ENCODE measurements at regions not wholly inside any gene's neighbourhood (a gene's known extent, or its start where the extent isn't known, plus 50 kb on each side); places are given as distances from the start of the nearest gene placed in this dataset.

DNA sequence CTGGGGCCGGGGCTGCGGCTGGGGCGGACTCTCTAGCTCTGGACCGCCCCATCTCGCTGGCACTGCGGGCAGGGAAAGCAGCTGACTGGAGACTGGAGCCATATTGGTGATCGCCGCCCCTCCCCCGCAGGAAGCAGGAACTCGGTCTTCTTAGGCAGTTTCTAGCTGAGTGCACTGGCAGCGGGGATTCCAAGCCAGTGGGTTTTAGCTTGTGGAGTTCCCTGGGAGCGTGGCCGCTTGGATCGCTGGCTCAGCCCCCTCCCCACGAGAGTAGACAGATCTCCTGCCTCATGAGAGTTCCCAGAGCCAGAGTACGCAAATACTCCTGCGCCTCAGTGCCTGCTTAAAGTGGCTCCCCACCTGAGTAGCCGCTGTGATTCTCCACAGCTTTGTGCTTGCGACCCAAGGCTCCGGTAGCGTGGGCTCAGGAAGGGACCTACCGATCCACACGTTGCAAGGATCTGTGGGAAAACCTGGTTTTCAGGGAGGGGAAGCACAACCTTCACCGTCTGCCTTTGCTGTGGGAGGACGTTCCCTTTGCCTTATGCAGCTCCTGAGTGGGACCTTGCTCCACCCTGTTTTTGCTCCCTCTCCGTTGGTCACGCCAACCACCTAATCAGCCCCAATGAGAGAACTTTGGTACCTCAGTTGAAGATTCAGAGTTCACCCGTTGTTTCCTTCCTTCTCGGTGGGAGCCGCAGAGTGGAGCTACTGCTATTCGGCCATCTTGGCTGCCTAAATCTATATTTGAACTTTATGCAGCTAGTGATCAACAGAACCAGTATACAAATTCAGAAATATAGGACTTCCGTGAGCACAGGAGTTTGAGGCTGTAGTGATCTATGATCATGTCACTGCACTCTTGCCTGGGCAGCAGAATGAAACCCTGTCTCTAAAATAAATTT is 803.9 kb upstream of the PCDH10 start:
- Histone ChIP-seq H3K79me2 (ENCODE audit: insufficient read depth, low read length) (no peaks in the 10 kb centered on the region), H3K36me3 (ENCODE audit: control insufficient read depth in 1 of 2, insufficient read depth in 2 of 2, low read length in 2 of 2) (no peaks in the 10 kb centered on the region), H3K4me2 (ENCODE audit: low read length) (no peak overlapping the region), H3K4me1 (ENCODE audit: control insufficient read depth in 1 of 2, insufficient read depth in 2 of 2, low read length in 2 of 2) (no peaks in the 10 kb centered on the region), H3K9me3 (ENCODE audit: control insufficient read depth in 1 of 2, insufficient read depth in 1 of 2, low read depth in 1 of 2, low read length in 2 of 2) (no peaks in the 10 kb centered on the region), H3K4me3 (replicated peaks in 1 of 2; ENCODE audit: low read depth in 1 of 2, low read length in 2 of 2) (no peak overlapping the region), H3K9ac (ENCODE audit: low read length) (no peak overlapping the region), H3K27me3 (ENCODE audit: insufficient read depth, low read length) (no peaks in the 10 kb centered on the region), H3K9me2 (ENCODE audit: insufficient read depth) (no peaks in the 10 kb centered on the region), H3K27ac (ENCODE audit: low read depth, low read length) (no peak overlapping the region), H4K20me1 (ENCODE audit: insufficient read depth) (no peaks in the 10 kb centered on the region), H2AFZ (ENCODE audit: low read depth, low read length, poor library complexity, severe bottlenecking) (no peak overlapping the region)
- CTCF ChIA-PET = no interaction called here
- RAD21 ChIA-PET (ENCODE audit: low non-redundant PET in 1 of 2, low total read pairs in 2 of 2, uncharacterized antibody in 2 of 2, unreplicated experiment in 2 of 2) = no interaction called here
- TF ChIP-seq SP1 (IDR thresholded peaks at IDR 0.05; ENCODE audit: low read depth) = no peak
- TF ChIP-seq POLR2A (IDR thresholded peaks at IDR 0.05; ENCODE audit: borderline replicate concordance, extremely low read depth, insufficient read depth, insufficient read length) = no peak
- no peak for TF ChIP-seq ELF1 (IDR thresholded peaks at IDR 0.05; ENCODE audit: borderline replicate concordance, low read depth)
- TF ChIP-seq FOSL1 (IDR thresholded peaks at IDR 0.05; ENCODE audit: low read depth) = no peak
- TF ChIP-seq, protein P1, sequence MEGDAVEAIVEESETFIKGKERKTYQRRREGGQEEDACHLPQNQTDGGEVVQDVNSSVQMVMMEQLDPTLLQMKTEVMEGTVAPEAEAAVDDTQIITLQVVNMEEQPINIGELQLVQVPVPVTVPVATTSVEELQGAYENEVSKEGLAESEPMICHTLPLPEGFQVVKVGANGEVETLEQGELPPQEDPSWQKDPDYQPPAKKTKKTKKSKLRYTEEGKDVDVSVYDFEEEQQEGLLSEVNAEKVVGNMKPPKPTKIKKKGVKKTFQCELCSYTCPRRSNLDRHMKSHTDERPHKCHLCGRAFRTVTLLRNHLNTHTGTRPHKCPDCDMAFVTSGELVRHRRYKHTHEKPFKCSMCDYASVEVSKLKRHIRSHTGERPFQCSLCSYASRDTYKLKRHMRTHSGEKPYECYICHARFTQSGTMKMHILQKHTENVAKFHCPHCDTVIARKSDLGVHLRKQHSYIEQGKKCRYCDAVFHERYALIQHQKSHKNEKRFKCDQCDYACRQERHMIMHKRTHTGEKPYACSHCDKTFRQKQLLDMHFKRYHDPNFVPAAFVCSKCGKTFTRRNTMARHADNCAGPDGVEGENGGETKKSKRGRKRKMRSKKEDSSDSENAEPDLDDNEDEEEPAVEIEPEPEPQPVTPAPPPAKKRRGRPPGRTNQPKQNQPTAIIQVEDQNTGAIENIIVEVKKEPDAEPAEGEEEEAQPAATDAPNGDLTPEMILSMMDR (IDR thresholded peaks at IDR 0.05 in 2 of 3, conservative IDR thresholded peaks at IDR 0.05 in 1 of 3; ENCODE audit: borderline replicate concordance in 1 of 3, insufficient read depth in 1 of 3, low read depth in 2 of 3, low read length in 2 of 3) = no peak
- DNase-seq (ENCODE audit: low read depth, low spot score) (no peak), ATAC-seq (no peak)
- POLR2A ChIA-PET = no interaction called here
- no TSS peak for BruUV-seq (replicated peaks)
- intact Hi-C loops (cut with micrococcal nuclease) = no loop called here

GRCh38 chr4:132346016-132346415 is 803.1 kb upstream of the PCDH10 start:
- Histone ChIP-seq H4K20me1 (ENCODE audit: insufficient read depth) (no peaks in the 10 kb centered on the region), H3K9me2 (ENCODE audit: insufficient read depth) (no peaks in the 10 kb centered on the region), H3K27ac (ENCODE audit: low read depth, low read length) (no peak overlapping the region), H3K36me3 (ENCODE audit: control insufficient read depth in 1 of 2, insufficient read depth in 2 of 2, low read length in 2 of 2) (no peaks in the 10 kb centered on the region), H3K4me1 (ENCODE audit: control insufficient read depth in 1 of 2, insufficient read depth in 2 of 2, low read length in 2 of 2) (no peaks in the 10 kb centered on the region), H3K4me2 (ENCODE audit: low read length) (no peak overlapping the region), H3K4me3 (replicated peaks in 1 of 2; ENCODE audit: low read depth in 1 of 2, low read length in 2 of 2) (no peak overlapping the region), H2AFZ (ENCODE audit: low read depth, low read length, poor library complexity, severe bottlenecking) (no peak overlapping the region), H3K9ac (ENCODE audit: low read length) (no peak overlapping the region), H3K27me3 (ENCODE audit: insufficient read depth, low read length) (no peaks in the 10 kb centered on the region), H3K79me2 (ENCODE audit: insufficient read depth, low read length) (no peaks in the 10 kb centered on the region), H3K9me3 (ENCODE audit: control insufficient read depth in 1 of 2, insufficient read depth in 1 of 2, low read depth in 1 of 2, low read length in 2 of 2) (no peaks in the 10 kb centered on the region)
- ChIA-PET CTCF (no interaction called here), RAD21 (ENCODE audit: low non-redundant PET in 1 of 2, low total read pairs in 2 of 2, uncharacterized antibody in 2 of 2, unreplicated experiment in 2 of 2) (no interaction called here), POLR2A (no interaction called here)
- ATAC-seq (no peak), DNase-seq (ENCODE audit: low read depth, low spot score) (no peak)
- BruUV-seq (replicated peaks) = no TSS peak
- intact Hi-C loops (cut with micrococcal nuclease) = no loop called here
- TF ChIP-seq EGR1 (IDR thresholded peaks at IDR 0.05; ENCODE audit: low read depth) (no peak), POLR2AphosphoS5 (IDR thresholded peaks at IDR 0.05; ENCODE audit: low read depth, low read length) (no peak), CEBPB (IDR thresholded peaks at IDR 0.05; ENCODE audit: low read depth) (no peak), RAD21 (IDR thresholded peaks at IDR 0.05; ENCODE audit: low read depth) (no peak), ZBTB33 (IDR thresholded peaks at IDR 0.05; ENCODE audit: extremely low read depth, insufficient replicate concordance, low read length) (no peak), CBX3 (IDR thresholded peaks at IDR 0.05; ENCODE audit: low read depth) (no peak), FOSL1 (IDR thresholded peaks at IDR 0.05; ENCODE audit: low read depth) (no peak), SP1 (IDR thresholded peaks at IDR 0.05; ENCODE audit: low read depth) (no peak), POLR2A (IDR thresholded peaks at IDR 0.05; ENCODE audit: borderline replicate concordance, extremely low read depth, insufficient read depth, insufficient read length) (no peak), YY1 (IDR thresholded peaks at IDR 0.05; ENCODE audit: extremely low read depth, insufficient replicate concordance, low read depth, low read length) (no peak), ZFX (IDR thresholded peaks at IDR 0.05) (no peak)
- TF ChIP-seq, protein P2, sequence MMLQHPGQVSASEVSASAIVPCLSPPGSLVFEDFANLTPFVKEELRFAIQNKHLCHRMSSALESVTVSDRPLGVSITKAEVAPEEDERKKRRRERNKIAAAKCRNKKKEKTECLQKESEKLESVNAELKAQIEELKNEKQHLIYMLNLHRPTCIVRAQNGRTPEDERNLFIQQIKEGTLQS (IDR thresholded peaks at IDR 0.05) = no peak
